GM12878 (cell line): ENCODE measurements at regions not wholly inside any gene's neighbourhood (a gene's known extent, or its start where the extent isn't known, plus 50 kb on each side); places are given as distances from the start of the nearest gene placed in this dataset.

Experiments
- CEBPB ChIP-seq, 2 experiments: fragments of 150-350 bp in 1 of 2; IDR thresholded peaks; 2 replicates each; pipeline ENCODE4 v1.6.1; 2012 to 2014; ENCODE audit warnings: low read depth in 2 of 2, low read length in 2 of 2, borderline replicate concordance in 1 of 2, inconsistent platforms in 1 of 2
- CHD4 ChIP-seq: fragments of 200-600 bp; sonication (generic); IDR thresholded peaks from 2 replicates; pipeline ENCODE4 v1.6.1; 2016; ENCODE audit warnings: mild to moderate bottlenecking
- EP300 ChIP-seq, 2 experiments: fragments of 150-350 bp in 1 of 2; IDR thresholded peaks; 2 replicates each; pipeline ENCODE4 v1.6.1; 2011 to 2012; ENCODE audit warnings: low read depth in 2 of 2, low read length in 2 of 2, borderline replicate concordance in 1 of 2, improper control_type of control experiment in 1 of 2, inconsistent platforms in 1 of 2; ENCODE audit not compliant: control insufficient read depth in 1 of 2
- HDGF ChIP-seq: fragments of 450-650 bp; IDR thresholded peaks from 2 replicates; pipeline ENCODE4 v1.6.1; 2016; ENCODE audit warnings: antibody characterized with exemption
- NR2F1 ChIP-seq: fragments of 450-650 bp; conservative IDR thresholded peaks from 2 replicates; pipeline ENCODE4 v1.6.1; 2017; ENCODE audit warnings: mild to moderate bottlenecking
- POLR2A ChIP-seq: IDR thresholded peaks from 2 replicates; pipeline ENCODE4 v1.6.1; 2011; ENCODE audit warnings: low read depth, mild to moderate bottlenecking, low read length
- RAD21 ChIP-seq: IDR thresholded peaks from 2 replicates; pipeline ENCODE4 v1.6.1; 2011; ENCODE audit warnings: mild to moderate bottlenecking, low read depth, low read length, moderate library complexity; ENCODE audit not compliant: insufficient read depth
- YY1 ChIP-seq: IDR thresholded peaks from 2 replicates; pipeline ENCODE4 v1.6.1; 2011; ENCODE audit warnings: low read depth, mild to moderate bottlenecking, low read length
- ZNF274 ChIP-seq: IDR thresholded peaks from one replicate; pipeline ENCODE4 v1.8.0; 2011; ENCODE audit not compliant: insufficient read length, insufficient read depth
- TF ChIP-seq, protein P1 (sequence below): IDR thresholded peaks from 2 replicates; pipeline ENCODE4 v1.6.1; 2011; ENCODE audit warnings: low read depth, mild to moderate bottlenecking, low read length, moderate library complexity, borderline replicate concordance; ENCODE audit errors: extremely low read depth
- TF ChIP-seq, protein P2 (sequence below), 3 experiments: IDR thresholded peaks in 2 of 3; conservative IDR thresholded peaks in 1 of 3; 2 replicates each; pipeline ENCODE4 v1.5.1; 2011; ENCODE audit warnings: low read depth in 3 of 3, low read length in 3 of 3, mild to moderate bottlenecking in 3 of 3, control low read depth in 2 of 3, moderate library complexity in 2 of 3, inconsistent platforms in 1 of 3, mixed read lengths in 1 of 3; ENCODE audit not compliant: control insufficient read depth in 2 of 3, insufficient read depth in 1 of 3; ENCODE audit errors: extremely low read depth in 1 of 3
- TF ChIP-seq, protein P3 (sequence below): fragments of 450-650 bp; conservative IDR thresholded peaks from 2 replicates; pipeline ENCODE4 v1.6.1; 2017; ENCODE audit warnings: mild to moderate bottlenecking, moderate library complexity
- TF ChIP-seq, protein P4 (sequence below): IDR thresholded peaks from 2 replicates; pipeline ENCODE4 v1.6.1; 2012; ENCODE audit warnings: low read depth, low read length, improper control_type of control experiment
- TF ChIP-seq, protein P5 (sequence below): fragments of 450-650 bp; IDR thresholded peaks from 2 replicates; pipeline ENCODE4 v1.6.1; 2014; ENCODE audit warnings: mild to moderate bottlenecking

DNA sequence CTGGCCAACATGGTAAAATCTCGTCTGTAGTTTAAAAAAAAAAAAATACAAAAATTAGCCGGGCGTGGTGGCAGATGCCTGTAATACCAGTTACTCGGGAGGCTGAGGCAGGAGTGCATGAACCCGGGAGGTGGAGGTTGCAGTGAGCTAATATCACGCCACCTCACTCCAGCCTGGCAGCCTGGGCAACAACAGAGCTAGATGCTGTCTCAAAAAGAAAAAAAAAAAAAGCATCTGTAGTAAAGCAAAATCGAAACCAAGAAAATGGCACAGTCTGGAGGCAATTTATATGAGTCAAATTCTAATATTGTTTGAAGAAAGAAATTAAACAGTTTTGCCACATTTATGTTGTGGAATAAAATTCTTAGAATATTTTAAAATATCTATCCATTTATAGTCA lies 365.0 kb upstream of the CHORDC1 start:
- no peak for TF ChIP-seq RAD21
- TF ChIP-seq, protein P1, sequence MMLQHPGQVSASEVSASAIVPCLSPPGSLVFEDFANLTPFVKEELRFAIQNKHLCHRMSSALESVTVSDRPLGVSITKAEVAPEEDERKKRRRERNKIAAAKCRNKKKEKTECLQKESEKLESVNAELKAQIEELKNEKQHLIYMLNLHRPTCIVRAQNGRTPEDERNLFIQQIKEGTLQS = no peak
- TF ChIP-seq POLR2A = no peak
- TF ChIP-seq NR2F1 = no peak
- TF ChIP-seq, protein P2, sequence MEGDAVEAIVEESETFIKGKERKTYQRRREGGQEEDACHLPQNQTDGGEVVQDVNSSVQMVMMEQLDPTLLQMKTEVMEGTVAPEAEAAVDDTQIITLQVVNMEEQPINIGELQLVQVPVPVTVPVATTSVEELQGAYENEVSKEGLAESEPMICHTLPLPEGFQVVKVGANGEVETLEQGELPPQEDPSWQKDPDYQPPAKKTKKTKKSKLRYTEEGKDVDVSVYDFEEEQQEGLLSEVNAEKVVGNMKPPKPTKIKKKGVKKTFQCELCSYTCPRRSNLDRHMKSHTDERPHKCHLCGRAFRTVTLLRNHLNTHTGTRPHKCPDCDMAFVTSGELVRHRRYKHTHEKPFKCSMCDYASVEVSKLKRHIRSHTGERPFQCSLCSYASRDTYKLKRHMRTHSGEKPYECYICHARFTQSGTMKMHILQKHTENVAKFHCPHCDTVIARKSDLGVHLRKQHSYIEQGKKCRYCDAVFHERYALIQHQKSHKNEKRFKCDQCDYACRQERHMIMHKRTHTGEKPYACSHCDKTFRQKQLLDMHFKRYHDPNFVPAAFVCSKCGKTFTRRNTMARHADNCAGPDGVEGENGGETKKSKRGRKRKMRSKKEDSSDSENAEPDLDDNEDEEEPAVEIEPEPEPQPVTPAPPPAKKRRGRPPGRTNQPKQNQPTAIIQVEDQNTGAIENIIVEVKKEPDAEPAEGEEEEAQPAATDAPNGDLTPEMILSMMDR (IDR thresholded peaks at IDR 0.05 in 2 of 3, conservative IDR thresholded peaks at IDR 0.05 in 1 of 3; ENCODE audit: control insufficient read depth in 2 of 3, extremely low read depth in 1 of 3, insufficient read depth in 1 of 3, low read depth in 3 of 3, low read length in 3 of 3) = no peak
- no peak for TF ChIP-seq CEBPB (IDR thresholded peaks at IDR 0.05; ENCODE audit: borderline replicate concordance in 1 of 2, low read depth in 2 of 2, low read length in 2 of 2)
- TF ChIP-seq CHD4 = no peak
- no peak for TF ChIP-seq ZNF274
- TF ChIP-seq, protein P3, sequence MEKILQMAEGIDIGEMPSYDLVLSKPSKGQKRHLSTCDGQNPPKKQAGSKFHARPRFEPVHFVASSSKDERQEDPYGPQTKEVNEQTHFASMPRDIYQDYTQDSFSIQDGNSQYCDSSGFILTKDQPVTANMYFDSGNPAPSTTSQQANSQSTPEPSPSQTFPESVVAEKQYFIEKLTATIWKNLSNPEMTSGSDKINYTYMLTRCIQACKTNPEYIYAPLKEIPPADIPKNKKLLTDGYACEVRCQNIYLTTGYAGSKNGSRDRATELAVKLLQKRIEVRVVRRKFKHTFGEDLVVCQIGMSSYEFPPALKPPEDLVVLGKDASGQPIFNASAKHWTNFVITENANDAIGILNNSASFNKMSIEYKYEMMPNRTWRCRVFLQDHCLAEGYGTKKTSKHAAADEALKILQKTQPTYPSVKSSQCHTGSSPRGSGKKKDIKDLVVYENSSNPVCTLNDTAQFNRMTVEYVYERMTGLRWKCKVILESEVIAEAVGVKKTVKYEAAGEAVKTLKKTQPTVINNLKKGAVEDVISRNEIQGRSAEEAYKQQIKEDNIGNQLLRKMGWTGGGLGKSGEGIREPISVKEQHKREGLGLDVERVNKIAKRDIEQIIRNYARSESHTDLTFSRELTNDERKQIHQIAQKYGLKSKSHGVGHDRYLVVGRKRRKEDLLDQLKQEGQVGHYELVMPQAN = no peak
- TF ChIP-seq, protein P4, sequence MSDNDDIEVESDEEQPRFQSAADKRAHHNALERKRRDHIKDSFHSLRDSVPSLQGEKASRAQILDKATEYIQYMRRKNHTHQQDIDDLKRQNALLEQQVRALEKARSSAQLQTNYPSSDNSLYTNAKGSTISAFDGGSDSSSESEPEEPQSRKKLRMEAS = no peak
- no peak for TF ChIP-seq YY1
- no peak for TF ChIP-seq HDGF
- TF ChIP-seq EP300 (IDR thresholded peaks at IDR 0.05; ENCODE audit: borderline replicate concordance in 1 of 2, control insufficient read depth in 1 of 2, low read depth in 2 of 2, low read length in 2 of 2) = no peak
- TF ChIP-seq, protein P5, sequence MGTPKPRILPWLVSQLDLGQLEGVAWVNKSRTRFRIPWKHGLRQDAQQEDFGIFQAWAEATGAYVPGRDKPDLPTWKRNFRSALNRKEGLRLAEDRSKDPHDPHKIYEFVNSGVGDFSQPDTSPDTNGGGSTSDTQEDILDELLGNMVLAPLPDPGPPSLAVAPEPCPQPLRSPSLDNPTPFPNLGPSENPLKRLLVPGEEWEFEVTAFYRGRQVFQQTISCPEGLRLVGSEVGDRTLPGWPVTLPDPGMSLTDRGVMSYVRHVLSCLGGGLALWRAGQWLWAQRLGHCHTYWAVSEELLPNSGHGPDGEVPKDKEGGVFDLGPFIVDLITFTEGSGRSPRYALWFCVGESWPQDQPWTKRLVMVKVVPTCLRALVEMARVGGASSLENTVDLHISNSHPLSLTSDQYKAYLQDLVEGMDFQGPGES = no peak
